H9 (cell line): ENCODE measurements at regions not wholly inside any gene's neighbourhood (a gene's known extent, or its start where the extent isn't known, plus 50 kb on each side); places are given as distances from the start of the nearest gene placed in this dataset.

Experiments
- DNase-seq: peaks from one replicate; pipeline ENCODE4 v3.0.0-alpha.2; 2017
- H2AFZ ChIP-seq: one replicate; pipeline ENCODE4 v1.6.1; 2013; ENCODE audit warnings: mild to moderate bottlenecking, low read length, control low read depth, moderate library complexity
- H2AK5ac ChIP-seq: 2 replicates; pipeline ENCODE4 v1.6.1; 2013; ENCODE audit warnings: low read length, control low read depth, mixed read lengths; ENCODE audit not compliant: insufficient read length
- H2BK120ac ChIP-seq: one replicate; pipeline ENCODE4 v1.6.1; 2013; ENCODE audit warnings: low read depth, mild to moderate bottlenecking, low read length, control low read depth, inconsistent platforms; ENCODE audit not compliant: poor library complexity, severe bottlenecking
- H2BK12ac ChIP-seq: 2 replicates; pipeline ENCODE4 v1.6.1; 2013; ENCODE audit warnings: low read length, control low read depth, mixed read lengths, low read depth; ENCODE audit not compliant: insufficient read length
- H2BK15ac ChIP-seq: 2 replicates; pipeline ENCODE4 v1.6.1; 2013; ENCODE audit warnings: low read depth, low read length, control low read depth
- H2BK20ac ChIP-seq: one replicate; pipeline ENCODE4 v1.6.1; 2013; ENCODE audit warnings: low read depth, mild to moderate bottlenecking, low read length, control low read depth, inconsistent platforms; ENCODE audit not compliant: poor library complexity, severe bottlenecking
- H2BK5ac ChIP-seq: 2 replicates; pipeline ENCODE4 v1.6.1; 2013; ENCODE audit warnings: low read length, control low read depth, mixed read lengths; ENCODE audit not compliant: insufficient read length
- H3K14ac ChIP-seq: 2 replicates; pipeline ENCODE4 v1.6.1; 2013; ENCODE audit warnings: low read length, control low read depth; ENCODE audit not compliant: insufficient read depth
- H3K18ac ChIP-seq: 2 replicates; pipeline ENCODE4 v1.6.1; 2013; ENCODE audit warnings: low read depth, mild to moderate bottlenecking, mixed read lengths, low read length, control low read depth; ENCODE audit not compliant: insufficient read length
- H3K23ac ChIP-seq: 2 replicates; pipeline ENCODE4 v1.6.1; 2013; ENCODE audit warnings: low read length, control low read depth, mixed read lengths, low read depth; ENCODE audit not compliant: insufficient read length
- H3K23me2 ChIP-seq: 2 replicates; pipeline ENCODE4 v1.6.1; 2013; ENCODE audit warnings: low read depth, mild to moderate bottlenecking, mixed read lengths, low read length, control low read depth; ENCODE audit not compliant: insufficient read length, poor library complexity, severe bottlenecking
- H3K27ac ChIP-seq: 2 replicates; pipeline ENCODE4 v1.5.1; 2013; ENCODE audit warnings: low read length, control low read depth, mixed read lengths, low read depth; ENCODE audit not compliant: insufficient read length
- H3K27me3 ChIP-seq: 2 replicates; pipeline ENCODE4 v1.6.1; 2013; ENCODE audit warnings: low read length, control low read depth, inconsistent platforms; ENCODE audit not compliant: insufficient read depth
- H3K4ac ChIP-seq: 2 replicates; pipeline ENCODE4 v1.6.1; 2013; ENCODE audit warnings: low read depth, mild to moderate bottlenecking, control low read depth, inconsistent platforms, low read length, moderate library complexity
- H3K4me1 ChIP-seq: 2 replicates; pipeline ENCODE4 v1.6.1; 2013; ENCODE audit warnings: low read length, control low read depth, inconsistent platforms; ENCODE audit not compliant: insufficient read depth
- H3K4me2 ChIP-seq: 2 replicates; pipeline ENCODE4 v1.6.1; 2013; ENCODE audit warnings: low read length, control low read depth, mixed read lengths; ENCODE audit not compliant: insufficient read length, insufficient read depth
- H3K56ac ChIP-seq: 2 replicates; pipeline ENCODE4 v1.6.1; 2013; ENCODE audit warnings: low read depth, mild to moderate bottlenecking, mixed read lengths, low read length, control low read depth; ENCODE audit not compliant: insufficient read length
- H3K79me1 ChIP-seq: 2 replicates; pipeline ENCODE4 v1.6.1; 2013; ENCODE audit warnings: low read depth, mild to moderate bottlenecking, moderate library complexity, low read length, control low read depth, inconsistent platforms; ENCODE audit not compliant: insufficient read depth, poor library complexity, severe bottlenecking
- H3K79me2 ChIP-seq: 2 replicates; pipeline ENCODE4 v1.6.1; 2013; ENCODE audit warnings: low read length, control low read depth, inconsistent platforms; ENCODE audit not compliant: insufficient read depth
- H3K9ac ChIP-seq: 2 replicates; pipeline ENCODE4 v1.6.1; 2013; ENCODE audit warnings: low read length, control low read depth, mixed read lengths; ENCODE audit not compliant: insufficient read length; ENCODE audit errors: extremely low read depth
- H3K9me3 ChIP-seq: one replicate; pipeline ENCODE4 v1.6.1; 2013; ENCODE audit warnings: low read depth, low read length, inconsistent platforms; ENCODE audit not compliant: control insufficient read depth
- H3T11ph ChIP-seq: one replicate; pipeline ENCODE4 v1.6.1; 2013; ENCODE audit warnings: mild to moderate bottlenecking, low read length, control low read depth, inconsistent platforms
- H4K20me1 ChIP-seq: one replicate; pipeline ENCODE4 v1.6.1; 2013; ENCODE audit not compliant: control insufficient read depth, insufficient read length, insufficient read depth
- H4K5ac ChIP-seq: 2 replicates; pipeline ENCODE4 v1.6.1; 2013; ENCODE audit warnings: low read depth, mild to moderate bottlenecking, mixed read lengths, low read length, control low read depth; ENCODE audit not compliant: insufficient read length
- H4K8ac ChIP-seq: replicated peaks from 2 replicates; pipeline ENCODE4 v1.6.1; 2013; ENCODE audit warnings: low read length, control low read depth, mixed read lengths, low read depth; ENCODE audit not compliant: insufficient read length
- H4K91ac ChIP-seq: 2 replicates; pipeline ENCODE4 v1.6.1; 2013; ENCODE audit warnings: low read depth, mild to moderate bottlenecking, moderate library complexity, mixed read lengths, low read length, control low read depth; ENCODE audit not compliant: insufficient read length
- H3K27ac Mint-ChIP-seq, 3 experiments: 2 replicates in 2 of 3; 3 replicates in 1 of 3; pipeline ENCODE4 v1.8.0; 2020 to 2021; ENCODE audit warnings: mixed read lengths in 3 of 3, mild to moderate bottlenecking in 1 of 3, moderate library complexity in 1 of 3
- H3K27me3 Mint-ChIP-seq: 2 replicates; pipeline ENCODE4 v1.8.0; 2021; ENCODE audit warnings: low read depth, mild to moderate bottlenecking, moderate library complexity, mixed read lengths
- H3K36me3 Mint-ChIP-seq, 3 experiments: 2 replicates in 2 of 3; 3 replicates in 1 of 3; pipeline ENCODE4 v1.8.0; 2020 to 2021; ENCODE audit warnings: low read depth in 3 of 3, mixed read lengths in 3 of 3; ENCODE audit not compliant: insufficient read depth in 1 of 3
- H3K4me1 Mint-ChIP-seq, 2 experiments: 2 replicates each; pipeline ENCODE4 v1.8.0; 2020; ENCODE audit warnings: mixed read lengths in 2 of 2
- H3K4me3 Mint-ChIP-seq, 2 experiments: 2 replicates in 1 of 2; 3 replicates in 1 of 2; pipeline ENCODE4 v1.8.0; 2020 to 2021; ENCODE audit warnings: mild to moderate bottlenecking in 2 of 2, mixed read lengths in 2 of 2, moderate library complexity in 1 of 2
- H3K9me3 Mint-ChIP-seq, 2 experiments: 2 replicates in 1 of 2; 3 replicates in 1 of 2; pipeline ENCODE4 v1.8.0; 2020; ENCODE audit warnings: mild to moderate bottlenecking in 2 of 2, mixed read lengths in 2 of 2, moderate library complexity in 1 of 2
- CTCF ChIP-seq: fragments of 200-600 bp; sonication (generic); conservative IDR thresholded peaks from 3 replicates; pipeline ENCODE4 v1.8.0; 2021; ENCODE audit warnings: antibody characterized with exemption, mild to moderate bottlenecking
- WGBS: extraction: QIAGEN DNeasy Blood & Tissue Kit; methylation state at CpG from one replicate; pipeline ENCODE4 v1.1.7; 2013; ENCODE audit warnings: missing lambda C conversion rate, low lambda C conversion rate, mixed read lengths; ENCODE audit not compliant: insufficient read length; ENCODE audit errors: extremely low coverage; 5-methylcytosine and 5-hydroxymethylcytosine counted together

- no peak overlapping the region for H3T11ph ChIP-seq
- H2AFZ ChIP-seq: no peak overlapping the region
- no peak overlapping the region for H2BK12ac ChIP-seq
- no peak overlapping the region for H2BK20ac ChIP-seq
- H3K27ac ChIP-seq: no peak overlapping the region
- TF ChIP-seq CTCF: no peak
- H3K14ac ChIP-seq: no peak overlapping the region
- H3K27me3 ChIP-seq: no peaks in the 10 kb centered on the region
- H3K56ac ChIP-seq: no peak overlapping the region
- no peaks in the 10 kb centered on the region for H3K23me2 ChIP-seq
- H3K9ac ChIP-seq: no peak overlapping the region
- no peak overlapping the region for H2BK120ac ChIP-seq
- no peaks in the 10 kb centered on the region; a peak in 1 of 7 replicates for H3K36me3 Mint-ChIP-seq
- H3K18ac ChIP-seq: no peak overlapping the region
- no peaks in the 10 kb centered on the region for H3K27me3 Mint-ChIP-seq
- H3K4me1 Mint-ChIP-seq: peaks cover 3 to 11% of the 10 kb centered on the region in 2 experiments; a peak in 2 of 4 replicates
- H2BK5ac ChIP-seq: no peak overlapping the region
- H4K5ac ChIP-seq: no peak overlapping the region
- no peak overlapping the region for H2BK15ac ChIP-seq
- H4K8ac ChIP-seq: no peak overlapping the region
- no peak overlapping the region for H3K4me3 Mint-ChIP-seq
- H3K9me3 Mint-ChIP-seq: peaks cover 0 to 9% of the 10 kb centered on the region in 2 experiments; a peak in 1 of 5 replicates
- no peak overlapping the region for H2AK5ac ChIP-seq
- H4K20me1 ChIP-seq: no peaks in the 10 kb centered on the region
- WGBS: no CpG with 5 or more reads among the region's 6 CpGs
- no peaks in the 10 kb centered on the region for H3K79me1 ChIP-seq
- H4K91ac ChIP-seq: no peak overlapping the region
- no peak overlapping the region for H3K4me2 ChIP-seq
- no peak for DNase-seq
- H3K27ac Mint-ChIP-seq: no peak overlapping the region
- no peaks in the 10 kb centered on the region for H3K9me3 ChIP-seq
- H3K23ac ChIP-seq: no peak overlapping the region
- no peak overlapping the region for H3K4ac ChIP-seq
- no peaks in the 10 kb centered on the region for H3K79me2 ChIP-seq
- H3K4me1 ChIP-seq: no peaks in the 10 kb centered on the region
Measured at GRCh38 chr7:106421181-106421762, 136.5 kb upstream of the NAMPT start.
